HG02885 (cell line): ENCODE measurements at regions not wholly inside any gene's neighbourhood (a gene's known extent, or its start where the extent isn't known, plus 50 kb on each side); places are given as distances from the start of the nearest gene placed in this dataset.

Experiments used
- ATAC-seq: cut with Tn5 transposase; IDR thresholded peaks from one replicate; pipeline ENCODE4 v1.9.1; 2021; ENCODE audit warnings: mild to moderate bottlenecking; ENCODE audit not compliant: unreplicated experiment, poor library complexity

DNA sequence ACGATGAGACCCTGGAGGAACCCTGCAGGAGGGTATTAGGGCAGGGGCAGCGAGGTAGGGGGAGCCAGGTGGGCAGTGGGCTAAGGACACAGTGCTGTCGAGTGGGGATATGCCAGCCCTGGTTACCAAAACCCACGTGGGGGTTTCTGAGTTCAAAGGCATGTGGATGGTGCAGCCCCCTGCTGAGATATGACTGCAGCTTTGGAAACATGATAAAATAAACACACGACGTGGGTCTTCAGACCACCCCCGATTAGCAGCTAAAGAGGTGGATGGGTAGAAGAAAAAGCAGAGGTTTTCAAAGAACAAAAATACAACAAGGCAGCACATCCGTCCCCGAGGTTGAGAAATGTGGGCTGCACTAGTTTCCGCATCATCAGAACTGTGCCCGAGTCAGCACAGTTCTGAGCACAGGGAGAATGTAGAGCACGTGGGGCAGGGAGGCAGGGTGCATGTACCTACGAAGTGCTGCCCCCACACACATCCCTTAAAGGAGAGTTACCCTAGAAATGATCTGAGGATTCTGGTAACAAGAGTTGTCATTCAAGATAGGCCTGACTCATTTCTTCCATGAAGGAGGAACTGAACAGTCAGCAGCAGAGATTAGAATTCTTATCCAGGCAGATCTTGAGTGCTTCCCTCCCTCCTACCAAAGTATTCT lies 121.3 kb downstream of the RPLP1 start:
- no peak for ATAC-seq

DNA sequence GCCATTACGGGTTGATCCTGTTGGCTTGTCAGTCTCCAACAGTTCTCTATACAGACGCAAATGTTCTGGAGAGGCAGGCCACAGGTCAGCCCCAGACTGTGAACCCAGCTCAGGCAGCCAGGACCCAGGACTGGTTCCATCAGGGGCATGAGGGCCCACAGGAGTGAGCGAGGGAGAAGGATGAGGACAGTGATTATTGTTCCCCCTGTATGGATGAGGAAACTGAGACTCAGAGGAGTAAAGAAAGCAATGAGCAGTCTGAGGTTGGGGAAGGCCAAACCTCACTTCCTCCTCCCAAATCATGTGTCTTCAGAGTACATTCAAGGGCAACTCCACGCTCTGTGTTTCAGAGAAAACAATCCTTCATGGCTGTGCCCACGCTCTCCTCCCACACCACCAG lies 121.9 kb downstream of the RPLP1 start:
- no peak for ATAC-seq

DNA sequence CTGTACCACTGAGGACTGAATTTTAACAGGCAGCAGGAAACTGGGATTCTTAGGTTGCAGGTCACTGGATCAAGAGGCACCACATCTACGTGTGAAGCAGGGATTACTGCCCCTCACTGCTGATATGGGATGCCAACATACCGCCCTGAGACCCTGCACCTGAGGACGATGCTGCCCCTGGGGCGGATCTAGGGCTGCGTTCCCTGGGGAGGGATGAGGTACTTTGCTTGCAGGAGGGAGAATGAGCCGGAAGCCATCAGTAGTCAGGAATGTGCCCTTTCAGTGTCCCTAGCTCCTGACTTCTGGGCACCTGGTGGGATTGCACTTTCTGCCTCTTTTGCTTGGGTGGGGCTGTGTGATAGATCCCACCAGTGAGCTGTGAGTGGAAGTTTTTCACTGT lies 122.8 kb downstream of the RPLP1 start:
- ATAC-seq, result no peak

DNA sequence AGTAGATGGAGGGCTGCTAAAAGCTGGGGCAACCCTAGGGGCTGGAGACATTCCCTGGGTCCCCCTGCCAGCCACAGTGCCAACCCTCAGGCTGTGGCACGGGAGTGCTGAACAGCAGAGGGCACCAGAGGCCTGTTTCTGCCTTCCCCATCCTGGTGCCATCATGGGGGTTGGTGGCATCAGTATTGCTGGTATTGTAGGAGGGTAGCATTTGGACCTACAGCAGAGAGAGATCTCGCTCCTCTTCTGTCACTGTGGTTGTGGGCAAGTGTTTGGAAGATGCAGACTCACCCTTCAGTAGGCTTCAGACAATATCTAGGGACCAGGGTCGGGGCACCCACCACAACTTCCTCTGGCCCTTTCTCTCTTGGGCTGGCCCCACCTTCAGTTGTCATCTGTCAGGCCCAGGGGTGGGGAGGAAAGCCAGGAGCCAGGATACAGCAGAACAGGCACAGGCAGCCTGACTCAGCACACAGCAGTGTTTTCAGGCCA lies 123.5 kb downstream of the RPLP1 start:
- no peak for ATAC-seq

DNA sequence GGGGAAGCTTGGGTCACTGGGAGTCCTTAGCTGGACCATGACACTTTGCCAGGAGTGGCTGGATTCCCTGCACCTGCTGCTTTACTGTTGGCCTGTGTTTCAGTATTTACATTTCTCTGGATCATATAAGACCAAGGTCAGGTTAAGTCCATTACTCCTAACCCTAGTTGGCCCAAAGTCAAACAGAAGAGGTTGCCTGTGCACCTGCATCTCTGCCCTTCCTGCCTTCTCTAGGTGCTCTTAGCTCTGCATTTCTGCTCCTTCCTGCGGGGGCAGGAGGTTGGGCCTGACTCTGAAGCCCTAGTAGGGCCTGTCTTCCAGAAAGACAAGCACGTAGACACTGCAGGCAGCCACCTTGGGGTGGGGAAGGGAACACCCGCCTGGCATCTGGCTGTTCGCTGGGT lies 124.3 kb downstream of the RPLP1 start:
- ATAC-seq, result no peak

DNA sequence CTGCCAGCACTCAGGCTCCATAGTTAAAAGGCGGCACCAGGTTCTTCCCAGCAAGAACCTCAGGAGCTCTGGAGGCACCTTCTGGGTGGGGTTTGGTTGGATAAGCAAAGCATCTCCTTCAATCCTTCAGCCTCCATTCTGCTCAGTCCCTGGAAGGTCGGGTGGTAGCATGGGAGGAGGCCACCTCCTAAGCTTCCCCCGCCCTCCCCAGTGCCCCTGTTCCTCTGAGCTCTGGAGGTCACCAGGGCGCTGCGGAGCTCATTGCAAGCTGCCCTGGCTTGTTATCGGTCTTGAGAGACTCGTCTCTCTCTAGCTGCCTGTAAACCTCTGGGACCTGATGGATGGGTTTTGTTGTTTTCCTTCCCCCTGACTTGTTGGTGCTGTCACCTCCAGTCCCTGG lies 124.8 kb downstream of the RPLP1 start:
- no peak for ATAC-seq

DNA sequence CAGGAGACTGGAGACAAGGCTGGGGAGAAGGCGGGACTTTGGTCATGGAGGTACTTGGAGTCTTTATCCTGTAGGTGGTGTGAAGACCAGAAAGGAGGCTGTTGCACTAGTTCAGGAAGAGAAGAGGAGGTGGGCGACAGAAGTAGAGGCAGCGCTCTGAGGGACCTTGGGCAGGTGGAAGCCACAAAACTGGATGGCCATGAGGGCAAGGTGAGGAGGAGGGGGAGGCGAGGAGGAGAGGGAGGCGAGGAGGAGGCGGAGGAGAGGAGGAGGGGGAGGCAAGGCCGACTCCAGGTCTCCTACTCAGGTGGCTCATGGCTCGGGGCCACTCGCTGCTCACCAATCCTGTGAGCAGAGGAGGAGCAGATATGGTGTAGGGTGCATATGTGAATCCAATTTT lies 125.6 kb downstream of the RPLP1 start:
- ATAC-seq, result no peak

DNA sequence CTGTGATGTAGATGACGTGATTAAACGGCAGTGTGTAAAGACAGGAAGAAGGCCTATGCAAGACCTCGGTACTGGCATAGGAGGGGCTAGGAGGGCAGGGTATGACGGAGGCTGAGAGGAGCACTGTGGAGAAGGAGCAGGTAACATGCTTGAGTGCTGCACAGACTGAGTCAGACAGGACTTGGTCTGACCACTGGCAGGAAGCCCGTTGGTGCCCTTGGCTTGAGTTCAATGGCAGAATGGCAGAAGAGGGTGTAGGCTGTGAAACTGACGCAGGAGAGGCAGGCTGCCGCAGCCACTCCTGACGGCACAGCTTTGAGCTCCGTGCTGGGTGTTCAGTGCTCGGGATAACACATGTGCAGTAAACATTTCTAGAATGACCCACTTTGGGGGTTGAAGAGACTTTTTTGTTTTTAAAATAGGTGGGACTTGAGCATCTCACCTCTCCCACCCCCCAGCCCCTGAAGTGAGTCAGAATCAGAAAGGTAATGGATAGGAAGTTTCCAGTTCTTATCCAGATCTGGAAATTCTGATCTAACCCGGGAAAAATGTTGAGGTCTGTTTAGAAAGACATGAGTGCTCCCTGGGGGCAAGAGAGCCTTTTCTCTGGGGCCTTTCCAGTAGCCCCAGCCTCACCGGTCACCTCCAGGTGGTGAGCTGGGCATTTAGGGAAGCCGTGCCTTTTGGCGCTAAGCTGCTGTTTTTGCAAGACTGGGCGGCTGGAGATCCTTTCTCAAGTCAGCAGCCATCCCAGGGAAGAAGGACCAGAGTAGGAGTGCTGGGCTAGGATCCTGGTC lies 126.4 kb downstream of the RPLP1 start:
- no peak for ATAC-seq

DNA sequence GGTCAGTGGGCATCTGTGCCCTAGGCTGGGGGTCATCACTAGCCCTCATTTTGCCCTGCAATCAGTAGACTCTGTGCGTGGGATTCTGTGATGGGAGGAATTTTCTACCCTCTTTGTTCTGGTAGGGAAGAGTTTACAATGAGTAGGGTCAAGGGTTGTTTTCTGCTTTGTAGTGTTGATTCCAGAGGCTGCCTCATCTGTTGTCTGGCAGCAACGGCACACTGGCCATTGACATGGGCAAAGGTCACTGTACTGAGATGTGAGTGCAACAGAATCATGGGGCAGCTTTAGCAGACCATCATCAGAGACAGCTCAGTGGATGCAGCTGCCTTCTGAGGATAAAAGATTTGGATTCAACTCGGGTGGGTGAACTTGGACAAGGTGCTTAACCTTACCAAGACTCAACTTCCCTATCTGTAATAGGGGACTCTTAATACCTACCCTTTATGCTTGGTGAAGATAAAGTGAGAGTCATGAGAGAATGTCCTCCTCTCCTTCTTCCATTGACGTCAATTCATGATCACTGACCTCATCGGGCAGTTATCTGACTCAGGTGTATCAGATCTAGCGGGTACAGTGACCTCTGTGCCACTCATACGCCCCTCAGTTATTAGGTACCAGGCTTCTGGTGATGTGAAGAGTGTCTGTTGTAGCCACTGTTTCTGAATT lies 127.5 kb downstream of the RPLP1 start:
- ATAC-seq, result no peak

DNA sequence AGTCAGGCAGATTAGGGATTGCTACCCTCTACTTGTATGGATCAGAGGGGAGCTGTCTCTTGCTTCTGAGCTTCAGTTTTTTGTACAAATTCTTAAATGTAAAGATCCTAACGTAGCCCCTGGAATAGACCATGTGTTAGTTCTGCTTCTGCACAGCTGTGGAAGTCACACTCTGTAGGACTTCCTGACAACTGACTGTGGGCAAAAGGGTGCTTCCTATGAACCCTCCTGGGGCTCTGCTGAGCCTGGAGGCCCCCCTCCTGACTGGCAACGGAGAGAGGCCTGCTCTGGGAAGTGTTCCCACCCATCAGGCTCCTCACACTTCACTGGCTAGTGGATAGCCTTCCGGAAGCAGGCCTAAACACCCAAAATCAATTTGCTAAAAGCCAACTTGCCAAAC lies 131.0 kb downstream of the RPLP1 start:
- no peak for ATAC-seq

DNA sequence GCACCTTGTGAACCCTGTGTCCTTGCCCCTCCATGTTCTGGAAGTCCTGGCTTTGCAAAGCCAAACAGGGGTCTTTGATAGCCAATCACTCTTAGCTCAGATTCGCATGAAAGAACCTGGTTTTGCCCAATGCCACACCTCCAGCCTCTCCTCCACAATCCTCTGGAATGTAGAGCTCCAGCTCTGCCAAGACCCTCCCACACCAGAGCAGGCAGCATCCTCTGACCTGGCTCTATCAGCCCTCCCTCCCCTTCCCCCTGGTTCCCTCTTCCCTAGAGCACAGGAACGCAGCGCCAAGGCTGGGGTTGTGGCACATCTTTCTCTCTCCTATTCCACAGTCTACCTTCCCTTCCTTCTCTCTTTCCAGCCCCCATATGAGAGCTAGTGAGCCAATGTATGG lies 133.3 kb downstream of the RPLP1 start:
- ATAC-seq, result no peak

DNA sequence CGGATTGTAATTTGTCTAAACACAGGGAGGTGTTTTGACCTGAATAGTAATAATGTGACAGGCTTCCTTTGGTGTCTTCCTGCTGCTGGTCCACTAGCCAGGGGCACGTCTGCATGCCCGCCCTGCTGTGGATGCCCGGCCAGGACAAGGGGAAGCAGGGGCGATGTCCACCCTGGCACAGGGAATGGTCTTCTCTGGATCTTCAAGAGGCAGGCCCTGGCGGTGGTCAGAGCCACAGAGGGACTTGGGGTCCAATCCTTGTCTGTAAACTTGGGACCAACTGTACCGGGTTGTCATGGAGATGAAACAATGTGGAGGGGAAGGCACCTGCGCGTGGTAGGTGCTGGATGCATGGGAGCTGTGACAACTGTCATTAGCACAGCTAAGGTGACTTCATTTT lies 134.1 kb downstream of the RPLP1 start:
- no peak for ATAC-seq

DNA sequence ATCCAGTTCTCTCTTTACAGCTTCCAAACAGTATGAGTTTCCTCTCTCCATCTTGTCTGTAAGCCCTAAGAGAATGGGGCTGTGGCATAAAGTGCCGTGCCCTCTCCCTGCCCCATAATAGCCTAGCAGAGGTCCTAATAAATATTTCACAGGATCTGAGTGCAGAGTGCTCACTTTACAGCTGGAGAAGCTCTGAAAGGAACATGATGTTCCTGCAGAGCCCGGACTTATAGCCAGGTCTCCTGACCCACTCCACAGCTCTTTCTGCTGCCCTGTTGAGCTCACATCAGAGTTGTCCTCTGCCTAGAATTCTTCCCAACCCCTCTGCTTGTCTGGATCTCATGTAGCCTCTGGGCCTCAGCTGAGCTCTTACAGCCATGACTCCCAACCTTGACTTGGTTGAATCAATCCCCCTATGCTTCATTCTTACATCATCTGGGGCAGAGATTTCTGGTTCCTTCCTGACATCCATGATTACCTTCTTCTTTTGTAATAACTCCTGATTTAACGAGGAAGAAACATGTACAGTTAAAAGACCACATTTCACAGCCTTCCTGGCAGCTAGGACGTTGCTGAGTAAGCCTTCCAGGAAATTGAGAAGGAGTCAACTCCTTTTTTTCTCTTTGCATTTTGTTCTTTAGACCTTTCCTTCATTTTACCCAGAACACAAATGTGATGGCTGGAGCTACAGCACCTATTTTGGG lies 135.3 kb downstream of the RPLP1 start:
- ATAC-seq, result no peak

DNA sequence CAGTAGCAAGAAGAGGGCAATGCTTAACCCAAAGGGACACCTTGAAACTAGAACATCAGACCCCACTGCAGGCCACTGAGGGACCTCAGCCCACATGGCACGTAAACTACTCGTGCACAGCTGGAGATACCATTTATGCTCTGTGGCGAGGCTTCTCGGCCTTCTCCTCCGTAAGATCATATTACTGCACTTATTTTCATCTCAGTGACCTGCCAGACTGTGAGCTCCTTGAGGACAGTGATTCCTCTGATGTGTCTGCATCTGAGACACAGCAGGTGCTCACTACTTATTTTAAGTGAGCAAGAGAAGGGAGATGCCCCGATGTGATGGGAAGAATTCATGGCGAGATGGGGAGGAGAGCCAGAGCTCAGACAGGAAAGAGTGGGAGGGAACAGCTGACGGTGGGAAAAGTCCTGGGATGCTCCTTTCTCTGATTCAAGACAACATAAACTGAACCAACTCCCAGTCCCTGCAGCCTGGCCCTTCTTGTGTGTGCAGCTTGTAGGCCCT lies 137.6 kb downstream of the RPLP1 start:
- ATAC-seq, result no peak

DNA sequence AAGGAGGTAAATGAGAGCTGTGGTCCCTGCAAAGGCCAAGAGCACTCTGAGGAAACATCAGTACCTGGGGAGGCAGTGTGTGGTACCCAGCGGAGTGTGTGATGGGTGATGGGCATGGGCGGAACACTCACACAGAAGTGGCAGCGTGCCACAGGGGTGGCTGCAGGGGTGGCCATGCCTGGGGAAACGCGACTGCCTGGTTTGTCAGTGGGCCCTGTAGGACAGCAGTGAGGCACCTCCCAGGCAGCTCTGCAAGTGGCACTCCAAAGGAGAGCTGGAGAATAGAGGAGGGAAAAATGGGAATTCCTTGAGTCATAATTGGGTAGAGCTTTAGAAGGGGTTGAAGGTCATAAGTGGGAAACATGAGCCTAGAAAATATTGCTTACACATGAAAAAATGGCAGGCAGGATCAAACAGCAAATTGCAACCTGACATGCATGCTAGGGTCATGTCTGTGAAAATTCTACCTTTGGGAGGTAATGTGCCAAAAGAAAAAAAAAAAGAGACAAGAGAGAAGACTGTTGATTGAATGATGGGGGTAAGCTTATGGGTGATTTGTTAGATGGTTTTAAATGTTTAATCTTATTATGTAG lies 138.4 kb downstream of the RPLP1 start:
- ATAC-seq, result no peak

DNA sequence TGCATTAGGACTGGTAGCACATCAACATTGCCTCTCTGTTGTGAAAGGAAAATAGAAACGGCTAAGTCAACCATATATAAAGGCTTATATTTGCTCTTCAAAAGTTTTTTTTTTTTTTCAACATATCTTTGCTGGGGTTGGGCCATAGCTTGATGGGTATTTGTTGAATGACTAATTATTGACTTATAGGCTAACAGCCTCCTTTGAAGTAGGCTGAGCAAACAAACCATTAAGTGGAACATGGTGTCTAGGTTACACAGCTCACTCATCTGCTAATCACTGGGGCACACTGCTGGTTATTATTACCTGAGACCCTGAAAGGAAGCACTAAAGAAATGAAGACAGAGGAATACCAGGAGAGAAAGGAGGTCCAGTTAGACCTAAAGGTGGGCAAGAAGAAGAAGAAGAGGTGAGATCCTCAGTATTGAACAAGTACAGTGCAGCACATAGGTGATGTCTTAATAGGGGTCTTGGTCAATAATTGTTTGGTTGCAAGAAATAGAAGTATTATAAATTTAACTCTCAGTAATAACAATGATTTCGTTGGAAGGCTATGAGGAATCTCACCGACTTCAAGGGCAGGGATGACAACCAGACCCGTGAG lies 139.4 kb downstream of the RPLP1 start:
- ATAC-seq, result no peak

DNA sequence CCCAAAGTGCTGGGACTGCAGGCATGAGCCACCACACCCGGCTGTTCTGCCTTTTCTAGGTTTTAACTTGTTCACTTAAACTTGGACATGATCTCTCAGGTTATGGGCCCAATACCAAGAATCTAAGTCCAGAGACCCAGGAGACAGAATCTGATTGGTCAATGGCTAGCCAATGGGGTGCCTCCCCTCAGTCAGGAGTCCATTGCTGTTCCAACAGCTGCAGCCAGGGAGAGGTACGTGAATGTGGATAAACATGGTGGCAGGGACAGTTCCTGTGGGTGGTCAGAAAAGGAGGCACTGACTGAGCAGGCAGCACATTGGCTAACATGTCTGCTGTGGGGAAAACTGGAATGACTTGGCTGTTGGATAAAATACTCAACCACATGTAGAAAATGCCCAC lies 140.3 kb downstream of the RPLP1 start:
- no peak for ATAC-seq

DNA sequence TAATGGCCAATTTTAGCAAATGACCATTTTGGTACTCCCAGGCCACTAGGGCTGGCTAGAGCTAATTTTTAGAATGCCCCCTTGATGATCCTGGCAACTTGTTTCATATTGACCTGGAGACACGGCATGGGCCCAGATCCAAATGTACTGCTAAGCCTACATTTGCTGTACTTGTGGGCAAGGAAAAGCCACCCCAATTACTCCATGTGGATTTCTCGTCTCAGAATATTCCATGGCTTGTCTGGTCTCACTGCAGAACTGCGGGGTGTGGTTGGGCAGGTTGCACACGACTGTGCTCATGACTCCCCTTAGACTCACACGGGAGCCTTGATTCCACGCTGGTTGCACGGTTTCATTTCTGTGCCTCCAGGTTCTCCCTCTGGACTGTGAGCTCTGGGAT lies 140.9 kb downstream of the RPLP1 start:
- ATAC-seq, result no peak

DNA sequence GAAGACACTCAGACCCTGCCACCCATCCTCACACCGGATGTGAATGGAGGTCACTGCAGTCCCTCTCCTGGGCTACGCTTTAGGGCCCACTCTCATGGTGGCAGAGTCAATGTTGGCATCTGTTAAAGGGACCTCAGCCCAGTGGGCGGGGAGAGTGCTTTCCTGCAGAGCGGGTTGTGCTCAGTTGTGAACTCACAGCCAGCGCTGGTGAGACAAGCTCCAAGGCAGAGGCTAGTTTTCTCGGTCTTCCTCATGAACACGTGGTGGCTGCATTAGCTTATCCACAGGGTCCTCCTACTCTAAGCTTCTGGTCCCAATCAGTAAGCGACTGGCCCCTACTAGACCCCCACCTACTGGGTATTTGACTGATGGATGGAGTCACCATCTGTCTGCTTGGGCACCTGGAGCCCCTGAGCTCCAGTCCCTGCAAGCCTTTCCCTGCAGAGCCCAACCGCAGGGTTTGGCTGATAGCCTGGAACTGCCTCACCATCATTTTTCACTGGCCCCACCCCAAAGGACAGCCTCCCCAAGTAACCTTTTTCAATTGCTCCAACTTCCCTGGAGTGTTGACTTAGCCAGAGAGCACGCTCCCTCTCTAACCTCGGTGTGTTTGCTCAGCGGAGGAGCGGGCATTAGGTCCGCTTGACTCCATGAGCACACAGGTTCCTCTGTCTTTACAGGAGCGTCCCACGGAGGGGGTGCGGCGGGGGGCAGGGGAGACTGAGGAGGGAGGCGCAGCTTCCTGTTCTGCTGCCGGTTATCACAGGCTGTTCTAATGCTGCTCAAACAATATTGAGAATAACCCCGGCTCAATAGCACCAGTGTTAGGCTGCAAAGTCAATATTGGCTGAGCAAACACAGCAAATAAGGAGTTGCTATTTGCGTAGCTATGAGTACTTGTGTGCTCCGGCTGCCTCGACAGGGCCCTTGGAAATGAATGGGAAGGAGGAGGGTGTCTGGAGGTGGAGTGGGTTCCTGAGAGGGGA lies 141.7 kb downstream of the RPLP1 start:
- ATAC-seq, result no peak
